Esophagus muscularis mucosa (tissue), 4 donors: ENCODE measurements at regions not wholly inside any gene's neighbourhood (a gene's known extent, or its start where the extent isn't known, plus 50 kb on each side); places are given as distances from the start of the nearest gene placed in this dataset.

Experiments used
- EP300 ChIP-seq: sonication (generic); formaldehyde crosslinking; IDR thresholded peaks from one replicate; pipeline ENCODE4 v1.6.1; 2017; ENCODE audit warnings: antibody characterized with exemption
- POLR2A ChIP-seq: fragments of 450-650 bp; IDR thresholded peaks from one replicate; pipeline ENCODE4 v1.6.1; 2017; ENCODE audit warnings: antibody characterized with exemption, moderate library complexity, mild to moderate bottlenecking, low read depth
- POLR2AphosphoS5 ChIP-seq, 2 donors: sonication (generic); formaldehyde crosslinking; IDR thresholded peaks; one replicate each; pipeline ENCODE4 v1.6.1; 2017; ENCODE audit warnings: antibody characterized with exemption in 2 of 2
- TF ChIP-seq, protein P1 (sequence below), 3 experiments: fragments of 200-600 bp in 2 of 3; fragments of 450-650 bp in 1 of 3; sonication (generic) in 2 of 3; IDR thresholded peaks; one replicate each; pipeline ENCODE4 v1.5.1; 2017 to 2019; ENCODE audit warnings: antibody characterized with exemption in 3 of 3, mild to moderate bottlenecking in 2 of 3, moderate library complexity in 1 of 3

DNA sequence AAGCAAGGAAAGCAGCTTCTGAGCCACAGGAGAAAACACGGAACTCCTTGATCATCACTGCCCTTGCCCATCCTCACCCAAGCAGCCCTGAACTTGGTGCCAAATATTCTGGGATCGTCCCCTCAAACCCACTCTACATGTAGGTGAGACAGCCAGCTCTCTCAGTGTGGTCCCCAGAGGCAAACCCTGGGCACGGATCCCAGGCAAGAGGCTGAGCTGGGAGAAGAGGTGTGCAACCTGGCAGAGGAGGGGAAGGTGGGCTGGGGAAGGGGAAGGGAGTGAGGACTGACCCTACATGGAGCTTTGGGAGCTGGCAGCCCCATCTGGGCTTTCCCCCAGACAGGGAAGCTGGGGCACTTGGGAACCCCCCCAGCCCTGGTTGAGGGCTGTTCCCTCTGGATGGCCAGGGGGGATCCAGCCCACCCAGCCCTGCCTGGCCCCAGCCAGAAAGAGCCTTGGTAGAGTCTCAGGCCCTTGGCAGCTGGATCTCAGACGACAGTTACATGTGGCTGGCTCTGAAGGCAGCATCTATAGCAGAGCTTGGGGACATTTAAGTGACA is 186.2 kb upstream of the CST7 start:
- TF ChIP-seq, protein P1, sequence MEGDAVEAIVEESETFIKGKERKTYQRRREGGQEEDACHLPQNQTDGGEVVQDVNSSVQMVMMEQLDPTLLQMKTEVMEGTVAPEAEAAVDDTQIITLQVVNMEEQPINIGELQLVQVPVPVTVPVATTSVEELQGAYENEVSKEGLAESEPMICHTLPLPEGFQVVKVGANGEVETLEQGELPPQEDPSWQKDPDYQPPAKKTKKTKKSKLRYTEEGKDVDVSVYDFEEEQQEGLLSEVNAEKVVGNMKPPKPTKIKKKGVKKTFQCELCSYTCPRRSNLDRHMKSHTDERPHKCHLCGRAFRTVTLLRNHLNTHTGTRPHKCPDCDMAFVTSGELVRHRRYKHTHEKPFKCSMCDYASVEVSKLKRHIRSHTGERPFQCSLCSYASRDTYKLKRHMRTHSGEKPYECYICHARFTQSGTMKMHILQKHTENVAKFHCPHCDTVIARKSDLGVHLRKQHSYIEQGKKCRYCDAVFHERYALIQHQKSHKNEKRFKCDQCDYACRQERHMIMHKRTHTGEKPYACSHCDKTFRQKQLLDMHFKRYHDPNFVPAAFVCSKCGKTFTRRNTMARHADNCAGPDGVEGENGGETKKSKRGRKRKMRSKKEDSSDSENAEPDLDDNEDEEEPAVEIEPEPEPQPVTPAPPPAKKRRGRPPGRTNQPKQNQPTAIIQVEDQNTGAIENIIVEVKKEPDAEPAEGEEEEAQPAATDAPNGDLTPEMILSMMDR (IDR thresholded peaks at IDR 0.05), result no peak
- TF ChIP-seq POLR2A, result no peak
- no peak for TF ChIP-seq EP300
- TF ChIP-seq POLR2AphosphoS5 (IDR thresholded peaks at IDR 0.05), result no peak
